GM19452 (cell line): ENCODE measurements at regions not wholly inside any gene's neighbourhood (a gene's known extent, or its start where the extent isn't known, plus 50 kb on each side); places are given as distances from the start of the nearest gene placed in this dataset.
"Not testable (repeated sequence)": the region's sequence is repeated elsewhere in the genome, so short reads cannot be mapped to it uniquely, and the experiment has no call there.

Experiments
- ATAC-seq: cut with Tn5 transposase; IDR thresholded peaks from one replicate; pipeline ENCODE4 v1.9.1; 2021; ENCODE audit not compliant: unreplicated experiment

DNA sequence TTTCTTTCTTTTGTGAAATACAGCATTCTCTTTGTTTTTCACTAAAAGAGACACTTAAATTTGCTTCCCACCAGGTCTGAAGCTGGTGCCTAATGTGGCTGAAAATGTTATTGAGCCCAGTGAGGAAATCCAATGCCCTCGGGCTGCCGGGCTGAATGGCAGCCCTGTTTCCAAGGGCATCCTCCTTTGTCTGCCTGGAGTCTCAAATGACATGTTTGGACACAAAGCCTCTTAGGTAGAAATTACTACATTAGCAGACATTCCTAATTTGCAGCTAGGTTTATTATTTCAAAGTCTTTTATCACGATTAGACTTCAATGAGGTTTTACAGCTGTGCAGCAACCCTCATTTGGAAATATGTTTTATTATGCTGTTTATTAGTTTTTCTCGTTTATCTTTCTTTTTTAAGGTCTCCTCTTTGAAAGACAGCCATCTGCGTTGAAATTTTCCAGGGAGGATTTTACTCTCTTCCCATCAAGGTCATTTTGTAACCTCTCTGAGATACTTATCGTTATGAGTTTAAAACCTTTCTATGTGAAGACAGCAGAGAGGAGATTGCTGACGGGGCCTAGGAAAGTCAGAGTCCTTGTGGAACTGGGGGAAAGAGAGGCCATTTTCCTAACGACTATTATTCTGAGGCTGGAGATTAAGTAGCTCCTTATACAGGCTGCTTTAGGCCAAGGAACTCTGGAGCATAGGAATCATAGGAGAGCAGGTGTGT lies 59.0 kb upstream of the ZNF532 start:
- ATAC-seq, result no peak

GRCh38 chr18:58806826-58807714 lies 57.6 kb upstream of the ZNF532 start:
- peak; percentile 97 for ATAC-seq

GRCh38 chr18:58807766-58808165 lies 56.9 kb upstream of the ZNF532 start:
- no peak for ATAC-seq

DNA sequence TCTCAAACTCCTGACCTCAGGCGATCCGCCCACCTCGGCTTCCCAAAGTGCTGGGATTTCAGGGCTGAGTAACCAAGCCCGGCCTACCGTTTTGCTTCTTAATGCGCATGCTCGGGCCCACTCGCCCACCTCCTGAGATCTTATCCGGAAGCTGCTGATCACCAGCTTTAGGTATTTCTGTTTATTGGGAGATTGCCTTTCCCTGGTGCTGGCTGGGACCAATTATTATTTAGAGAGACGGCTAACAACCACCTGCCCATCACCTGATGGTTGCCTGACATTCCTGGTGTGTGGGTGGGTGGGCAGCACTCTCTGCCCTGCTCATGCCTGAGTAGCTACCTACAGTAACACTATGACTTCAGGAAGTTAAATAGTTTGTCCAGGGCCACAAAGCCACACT lies 56.3 kb upstream of the ZNF532 start:
- no peak for ATAC-seq

DNA sequence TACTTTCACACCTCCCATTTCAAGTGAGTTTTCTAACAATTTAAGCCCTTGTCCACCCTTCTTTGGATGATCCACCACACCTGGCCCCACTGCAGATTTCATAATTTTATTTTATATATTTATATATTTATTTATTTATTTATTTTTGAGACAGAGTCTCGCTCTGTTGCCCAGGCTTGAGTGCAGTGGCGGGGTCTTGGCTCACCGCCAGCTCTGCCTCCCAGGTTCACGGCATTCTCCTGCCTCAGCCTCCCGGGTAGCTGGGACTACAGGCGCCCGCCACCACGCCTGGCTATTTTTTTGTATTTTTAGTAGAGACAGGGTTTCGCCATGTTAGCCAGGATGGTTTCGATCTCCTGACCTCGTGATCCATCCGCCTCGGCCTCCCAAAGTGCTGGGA lies 52.8 kb upstream of the ZNF532 start:
- ATAC-seq, result not testable (repeated sequence)

DNA sequence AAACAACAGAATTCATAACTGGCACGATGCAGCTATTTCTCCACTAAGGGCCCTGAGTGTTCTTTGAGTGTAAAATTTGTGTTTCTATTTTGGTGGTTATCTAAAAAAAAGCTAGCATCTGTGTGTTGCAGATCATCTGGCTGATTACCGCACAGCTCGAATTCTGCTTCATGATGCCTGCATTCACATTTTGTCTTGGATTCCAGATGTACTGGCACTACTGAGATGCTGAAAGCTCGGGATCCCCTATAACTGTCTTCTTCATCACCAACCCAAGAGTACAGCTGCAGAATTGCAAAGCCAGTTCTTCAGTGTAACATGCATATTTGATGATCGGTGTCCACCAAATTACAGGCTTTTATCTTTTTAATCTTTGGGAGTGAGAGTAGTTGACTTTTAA lies 51.6 kb upstream of the ZNF532 start:
- ATAC-seq, result no peak

GRCh38 chr18:58813561-58814225 lies 51.0 kb upstream of the ZNF532 start:
- no peak for ATAC-seq

DNA sequence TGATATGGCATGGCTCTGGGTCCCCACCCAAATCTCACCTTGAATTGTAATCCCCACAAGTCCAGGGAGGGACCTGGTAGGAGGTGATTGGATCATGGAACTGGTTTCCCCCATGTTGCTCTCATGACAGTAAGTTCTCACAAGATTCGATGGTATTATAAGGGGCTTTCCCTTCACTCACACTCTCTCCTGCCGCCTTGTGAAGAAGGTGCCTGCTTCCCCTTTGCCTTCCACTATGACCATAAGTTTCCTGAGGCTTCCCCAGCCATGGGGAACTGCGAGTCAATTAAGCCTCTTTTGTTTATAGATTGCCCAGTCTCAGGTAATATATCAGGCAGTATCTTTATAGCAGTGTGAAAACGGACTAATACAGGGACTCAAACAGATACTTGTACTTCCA lies 50.4 kb upstream of the ZNF532 start:
- no peak for ATAC-seq
